Kidney epithelial cell (primary cell): ENCODE measurements at regions not wholly inside any gene's neighbourhood (a gene's known extent, or its start where the extent isn't known, plus 50 kb on each side); places are given as distances from the start of the nearest gene placed in this dataset.

ENCODE experiments used
- DNase-seq: peaks from one replicate; pipeline ENCODE4 v3.0.0-alpha.2; 2010; ENCODE audit warnings: low read depth
- H3K27me3 ChIP-seq: 2 replicates; pipeline ENCODE4 v1.6.0; 2011; ENCODE audit warnings: low read length; ENCODE audit not compliant: control insufficient read depth, insufficient read depth
- H3K36me3 ChIP-seq: 2 replicates; pipeline ENCODE4 v1.5.1; 2011; ENCODE audit warnings: low read length; ENCODE audit not compliant: control insufficient read depth, insufficient read depth
- H3K4me3 ChIP-seq: 2 replicates; pipeline ENCODE4 v1.5.1; 2011; ENCODE audit warnings: low read depth, mild to moderate bottlenecking, control low read depth, low read length
- CTCF ChIP-seq: IDR thresholded peaks from 2 replicates; pipeline ENCODE4 v1.5.1; 2011; ENCODE audit warnings: mild to moderate bottlenecking, moderate library complexity, low read length, control low read depth, inconsistent platforms; ENCODE audit not compliant: insufficient read depth, poor library complexity, severe bottlenecking

- DNase-seq: no peak
- TF ChIP-seq CTCF: no peak
- no peaks in the 10 kb centered on the region for H3K27me3 ChIP-seq
- no peak overlapping the region for H3K4me3 ChIP-seq
- H3K36me3 ChIP-seq: no peaks in the 10 kb centered on the region
Observed at GRCh38 chr16:62406387-62406786, 370.1 kb upstream of the CDH8 start.

- TF ChIP-seq CTCF: no peak
- H3K36me3 ChIP-seq: no peaks in the 10 kb centered on the region
- no peak overlapping the region for H3K4me3 ChIP-seq
- no peak for DNase-seq
- H3K27me3 ChIP-seq: no peaks in the 10 kb centered on the region
Observed at GRCh38 chr16:62404842-62405611, 368.8 kb upstream of the CDH8 start.

- Histone ChIP-seq H3K27me3 (no peaks in the 10 kb centered on the region), H3K4me3 (no peak overlapping the region), H3K36me3 (no peaks in the 10 kb centered on the region)
- TF ChIP-seq CTCF: no peak
- DNase-seq: no peak
Observed at GRCh38 chr16:62392698-62393097, 356.5 kb upstream of the CDH8 start.

- Histone ChIP-seq H3K36me3 (no peaks in the 10 kb centered on the region), H3K27me3 (no peaks in the 10 kb centered on the region), H3K4me3 (no peak overlapping the region)
- TF ChIP-seq CTCF: no peak
- DNase-seq: no peak
Observed at GRCh38 chr16:62391940-62392339, 355.7 kb upstream of the CDH8 start.

GRCh38 chr16:62391134-62391533 is 354.9 kb upstream of the CDH8 start:
- H3K4me3 ChIP-seq: no peak overlapping the region
- H3K36me3 ChIP-seq: no peaks in the 10 kb centered on the region
- no peak for DNase-seq
- H3K27me3 ChIP-seq: no peaks in the 10 kb centered on the region
- no peak for TF ChIP-seq CTCF

GRCh38 chr16:62390214-62390613 is 354.0 kb upstream of the CDH8 start:
- no peaks in the 10 kb centered on the region for H3K36me3 ChIP-seq
- DNase-seq: no peak
- TF ChIP-seq CTCF: no peak
- H3K27me3 ChIP-seq: no peaks in the 10 kb centered on the region
- no peak overlapping the region for H3K4me3 ChIP-seq
